HG02852 (cell line): ENCODE measurements at regions not wholly inside any gene's neighbourhood (a gene's known extent, or its start where the extent isn't known, plus 50 kb on each side); places are given as distances from the start of the nearest gene placed in this dataset.

Experiments used
- ATAC-seq: cut with Tn5 transposase; IDR thresholded peaks from one replicate; pipeline ENCODE4 v1.9.1; 2021; ENCODE audit warnings: mild to moderate bottlenecking, moderate library complexity; ENCODE audit not compliant: unreplicated experiment

- no peak for ATAC-seq
Measured at GRCh38 chr2:139963863-139964355, 1183.7 kb upstream of the NXPH2 start.

GRCh38 chr2:139949242-139949972 is 1169.2 kb upstream of the NXPH2 start:
- ATAC-seq = no peak

- no peak for ATAC-seq
Measured at GRCh38 chr2:139946690-139947089, 1166.5 kb upstream of the NXPH2 start.

- no peak for ATAC-seq
Measured at GRCh38 chr2:139940686-139941085, 1160.5 kb upstream of the NXPH2 start.

GRCh38 chr2:139925903-139926302 is 1145.7 kb upstream of the NXPH2 start:
- no peak for ATAC-seq

- no peak for ATAC-seq
Measured at GRCh38 chr2:139924070-139924469, 1143.9 kb upstream of the NXPH2 start.

GRCh38 chr2:139918982-139919381 is 1138.8 kb upstream of the NXPH2 start:
- no peak for ATAC-seq

- no peak for ATAC-seq
Measured at GRCh38 chr2:139917690-139918384, 1137.6 kb upstream of the NXPH2 start.

GRCh38 chr2:139916822-139917221 is 1136.6 kb upstream of the NXPH2 start:
- no peak for ATAC-seq

- ATAC-seq = no peak
Measured at GRCh38 chr2:139911160-139911559, 1131.0 kb upstream of the NXPH2 start.

- no peak for ATAC-seq
Measured at GRCh38 chr2:139909136-139909535, 1128.9 kb upstream of the NXPH2 start.

GRCh38 chr2:139905624-139906023 is 1125.4 kb upstream of the NXPH2 start:
- no peak for ATAC-seq

GRCh38 chr2:139891636-139892035 is 1111.4 kb upstream of the NXPH2 start:
- no peak for ATAC-seq

- ATAC-seq = no peak
Measured at GRCh38 chr2:139885921-139886498, 1105.8 kb upstream of the NXPH2 start.

- ATAC-seq = no peak
Measured at GRCh38 chr2:139876964-139877363, 1096.8 kb upstream of the NXPH2 start.

GRCh38 chr2:139876321-139876720 is 1096.1 kb upstream of the NXPH2 start:
- ATAC-seq = no peak

- no peak for ATAC-seq
Measured at GRCh38 chr2:139872503-139872902, 1092.3 kb upstream of the NXPH2 start.

GRCh38 chr2:139872032-139872431 is 1091.8 kb upstream of the NXPH2 start:
- no peak for ATAC-seq

- no peak for ATAC-seq
Measured at GRCh38 chr2:139867601-139868226, 1087.5 kb upstream of the NXPH2 start.

- no peak for ATAC-seq
Measured at GRCh38 chr2:139864821-139865302, 1084.7 kb upstream of the NXPH2 start.

GRCh38 chr2:139854769-139855483 is 1074.7 kb upstream of the NXPH2 start:
- ATAC-seq = no peak
